ENCODE measurements at regions not wholly inside any gene's neighbourhood (a gene's known extent, or its start where the extent isn't known, plus 50 kb on each side); places are given as distances from the start of the nearest gene placed in this dataset.

GRCh38 chr11:42707541-42707940 lies 604.3 kb upstream of the API5 start:
- intact Hi-C loops (cut with DNase I; ENCODE audit: low total_unique reads), result no loop called here
- TF ChIP-seq POLR2A (IDR thresholded peaks at IDR 0.05) (no peak), CTCF (IDR thresholded peaks at IDR 0.05) (no peak)
- no peak for DNase-seq
- Histone ChIP-seq H3K4me1 (no peaks in the 10 kb centered on the region), H3K27ac (no peak overlapping the region), H3K9me3 (no peaks in the 10 kb centered on the region), H3K4me3 (no peak overlapping the region), H3K27me3 (no peaks in the 10 kb centered on the region), H3K36me3 (no peaks in the 10 kb centered on the region)

- TF ChIP-seq CTCF (IDR thresholded peaks at IDR 0.05) (no peak), POLR2A (IDR thresholded peaks at IDR 0.05) (no peak)
- intact Hi-C loops (cut with DNase I; ENCODE audit: low total_unique reads), result no loop called here
- DNase-seq, result no peak
- Histone ChIP-seq H3K36me3 (no peaks in the 10 kb centered on the region), H3K4me3 (no peak overlapping the region), H3K4me1 (no peaks in the 10 kb centered on the region), H3K27ac (no peak overlapping the region), H3K27me3 (no peaks in the 10 kb centered on the region), H3K9me3 (no peaks in the 10 kb centered on the region)
These were observed 602.6 kb upstream of the API5 start for GRCh38 chr11:42709216-42709615.

DNA sequence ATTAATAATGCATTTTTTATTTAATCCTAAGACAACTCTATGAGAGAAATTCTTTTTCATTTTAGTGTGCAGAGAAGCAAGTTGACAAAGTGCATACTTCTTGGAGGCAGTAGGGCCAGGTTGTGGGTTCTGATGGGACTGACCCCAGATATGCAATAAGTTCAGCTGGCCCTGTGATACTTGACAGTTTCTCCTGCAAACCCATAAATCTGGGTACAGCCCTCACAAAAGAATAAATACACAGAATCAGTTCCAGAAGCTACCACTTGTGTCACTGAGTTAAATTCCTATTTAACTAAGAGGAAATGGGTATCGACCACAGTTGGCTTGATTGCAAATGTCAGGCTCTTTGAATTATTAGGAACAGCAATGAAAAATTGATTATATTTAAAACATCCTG lies 598.5 kb upstream of the API5 start:
- no peaks in the 10 kb centered on the region for H3K36me3 ChIP-seq
- DNase-seq, result no peak
- no peak for TF ChIP-seq CTCF (IDR thresholded peaks at IDR 0.05)
- no peak for TF ChIP-seq POLR2A (IDR thresholded peaks at IDR 0.05)
- no peaks in the 10 kb centered on the region for H3K9me3 ChIP-seq
- H3K4me3 ChIP-seq, result no peak overlapping the region
- H3K27ac ChIP-seq, result no peak overlapping the region
- intact Hi-C loops (cut with DNase I; ENCODE audit: low total_unique reads), result no loop called here
- no peaks in the 10 kb centered on the region for H3K4me1 ChIP-seq
- no peaks in the 10 kb centered on the region for H3K27me3 ChIP-seq

GRCh38 chr11:42713753-42714152 lies 598.0 kb upstream of the API5 start:
- intact Hi-C loops (cut with DNase I; ENCODE audit: low total_unique reads), result no loop called here
- H3K36me3 ChIP-seq, result no peaks in the 10 kb centered on the region
- DNase-seq, result no peak
- no peaks in the 10 kb centered on the region for H3K4me1 ChIP-seq
- H3K4me3 ChIP-seq, result no peak overlapping the region
- H3K27ac ChIP-seq, result no peak overlapping the region
- H3K27me3 ChIP-seq, result no peaks in the 10 kb centered on the region
- TF ChIP-seq CTCF (IDR thresholded peaks at IDR 0.05) (no peak), POLR2A (IDR thresholded peaks at IDR 0.05) (no peak)
- H3K9me3 ChIP-seq, result no peaks in the 10 kb centered on the region

GRCh38 chr11:42720716-42721563 lies 590.9 kb upstream of the API5 start:
- intact Hi-C loops (cut with DNase I; ENCODE audit: low total_unique reads), result no loop called here
- no peaks in the 10 kb centered on the region for H3K9me3 ChIP-seq
- no peak for DNase-seq
- no peak for TF ChIP-seq CTCF (IDR thresholded peaks at IDR 0.05)
- TF ChIP-seq POLR2A (IDR thresholded peaks at IDR 0.05), result no peak
- no peaks in the 10 kb centered on the region for H3K36me3 ChIP-seq
- H3K27me3 ChIP-seq, result no peaks in the 10 kb centered on the region
- H3K4me1 ChIP-seq, result no peaks in the 10 kb centered on the region
- no peak overlapping the region for H3K27ac ChIP-seq
- no peak overlapping the region for H3K4me3 ChIP-seq

Measured in uterus (tissue), 3 donors.